ENCODE measurements at regions not wholly inside any gene's neighbourhood (a gene's known extent, or its start where the extent isn't known, plus 50 kb on each side); places are given as distances from the start of the nearest gene placed in this dataset.
"Not testable (repeated sequence)": the region's sequence is repeated elsewhere in the genome, so short reads cannot be mapped to it uniquely, and the experiment has no call there.

DNA sequence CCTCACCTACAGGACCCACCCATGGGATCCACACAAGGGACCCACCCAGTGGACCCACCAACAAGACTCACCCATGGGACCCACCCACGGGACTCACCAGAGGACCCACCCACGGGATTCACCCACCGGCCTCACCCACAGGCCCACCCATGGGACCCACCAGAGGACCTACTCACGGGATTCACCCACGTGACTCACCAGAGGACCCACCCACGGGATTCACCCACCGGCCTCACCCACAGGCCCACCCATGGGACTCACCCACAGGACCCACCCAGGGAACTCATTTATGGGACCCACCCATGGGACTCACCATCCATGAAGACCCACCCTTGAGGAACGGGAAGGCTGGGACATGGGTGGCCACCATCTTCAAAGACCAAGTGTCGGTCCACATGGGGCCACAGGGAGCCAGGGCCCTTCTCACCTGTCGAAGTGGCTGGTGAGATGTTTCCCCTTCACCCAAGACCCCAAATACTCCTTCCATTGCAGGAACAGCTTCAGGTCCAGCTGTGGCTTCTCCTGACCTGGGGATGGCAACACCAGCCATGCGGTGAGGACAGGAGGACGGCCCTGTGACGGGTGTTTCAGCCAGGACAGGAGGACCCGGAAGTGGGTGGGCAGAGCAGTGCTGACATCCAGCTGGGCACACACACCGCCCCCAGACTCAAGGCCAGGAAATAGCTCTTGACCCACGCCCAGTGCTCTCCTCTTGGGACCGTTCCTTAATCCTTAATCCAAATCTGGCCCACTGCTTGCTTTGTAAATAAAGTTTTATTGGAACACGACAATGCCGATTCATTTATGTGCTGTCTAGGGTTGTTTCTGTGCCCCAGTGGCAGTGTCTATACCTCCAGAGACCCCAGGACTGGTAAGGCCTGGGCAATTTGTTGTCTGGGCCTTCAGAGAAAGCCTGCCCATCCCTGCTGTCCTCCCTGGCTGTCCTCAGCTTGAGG is 1005.1 kb downstream of the BRD1 start:
- no peak for DNase-seq

DNA sequence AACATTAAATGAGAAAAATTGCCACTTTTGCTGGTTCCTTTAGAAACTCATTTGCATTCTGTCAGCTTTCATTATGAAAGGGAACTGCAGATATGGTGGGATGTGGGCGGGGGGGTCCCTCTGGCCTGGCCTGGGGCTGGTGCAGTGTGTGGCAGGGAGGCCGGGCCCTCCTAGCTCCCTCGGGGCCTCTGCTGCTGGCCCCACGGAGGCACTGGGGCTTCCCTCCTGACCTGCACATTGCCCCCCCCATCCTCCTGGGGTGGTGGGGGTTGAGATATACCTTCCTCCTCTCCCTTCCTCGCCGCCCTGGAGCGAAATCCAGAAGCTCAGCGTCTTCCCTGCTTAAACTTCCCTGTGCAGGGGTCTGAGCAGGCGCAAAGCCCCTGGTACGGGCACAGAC is 1005.9 kb downstream of the BRD1 start:
- DNase-seq, result no peak

DNA sequence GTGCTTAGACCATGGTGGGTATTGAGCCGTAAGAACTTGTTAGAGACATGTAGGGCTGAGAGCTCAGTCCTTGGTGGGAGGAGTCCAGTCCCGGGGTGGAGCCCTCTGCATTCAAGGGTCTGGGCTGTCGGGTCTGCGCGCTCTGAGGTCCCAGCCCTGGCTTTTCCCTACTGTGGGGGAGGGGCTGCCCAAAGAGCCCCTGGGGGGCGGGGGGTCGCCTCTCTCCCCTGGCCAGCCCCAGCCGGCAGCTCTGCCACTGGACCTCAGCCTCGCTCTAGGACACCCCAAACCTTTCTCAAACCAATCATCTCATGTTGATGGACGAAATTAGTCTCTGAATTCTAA is 1006.4 kb downstream of the BRD1 start:
- no peak for DNase-seq

DNA sequence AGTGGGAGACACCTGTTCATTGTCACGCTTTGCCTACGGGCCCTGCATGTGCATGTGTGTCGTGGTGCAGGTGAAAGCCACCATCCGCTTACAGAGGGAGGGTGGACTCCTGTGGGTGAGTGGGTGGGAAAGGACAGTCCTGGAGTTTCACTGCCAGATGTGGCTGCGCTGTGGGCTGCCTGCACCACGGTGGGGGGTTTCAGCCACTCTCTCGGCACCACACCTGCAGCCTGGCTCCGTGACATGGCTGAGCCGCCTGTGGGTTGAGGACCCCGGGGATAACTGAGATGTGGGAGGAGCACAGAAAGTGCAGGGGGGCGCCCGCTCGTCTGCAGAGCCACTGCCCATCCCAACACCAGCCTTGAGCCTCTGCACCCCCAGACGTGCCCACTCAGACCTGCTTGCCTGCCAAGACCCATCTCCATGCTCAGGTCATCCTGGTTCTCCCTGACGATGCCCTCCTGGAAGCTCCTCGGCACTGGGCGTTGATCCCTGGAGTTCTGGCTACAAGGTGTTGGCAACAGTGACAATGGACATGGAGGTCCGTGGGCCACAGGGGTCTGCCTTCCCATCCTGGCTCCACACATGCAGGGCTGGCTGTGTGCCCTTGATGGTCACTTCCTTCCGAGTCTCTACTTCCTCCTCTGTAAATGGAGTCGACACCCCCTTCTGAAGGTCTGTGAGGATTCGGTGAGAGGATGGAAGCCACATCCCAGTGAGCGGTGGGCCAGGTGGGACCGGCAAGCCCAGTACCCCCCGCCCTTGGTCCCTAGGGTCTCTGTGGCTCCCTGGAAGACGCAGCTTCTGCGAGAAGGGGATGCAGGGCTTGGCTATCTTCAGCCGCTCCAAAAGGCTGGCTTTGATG is 1007.0 kb downstream of the BRD1 start:
- no peak for DNase-seq

DNA sequence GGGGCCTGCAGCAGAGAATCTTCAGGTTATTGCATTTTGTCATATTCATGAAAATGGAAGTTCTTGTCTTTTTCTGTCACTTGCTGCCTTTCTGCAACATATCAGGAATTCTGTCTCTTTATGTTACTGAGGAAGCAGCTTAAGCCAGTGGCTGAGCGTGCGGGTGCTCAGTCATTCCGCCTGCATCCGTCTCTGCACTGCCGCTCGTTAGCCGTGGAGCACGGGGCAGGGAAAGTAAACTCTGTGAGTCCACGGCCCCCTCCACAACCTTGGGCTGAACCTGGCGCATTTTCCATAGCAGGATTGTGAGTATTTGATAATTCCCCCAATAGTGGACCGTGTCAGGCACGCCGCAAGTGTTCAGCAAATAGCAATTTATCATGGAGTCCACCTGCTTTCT is 1007.7 kb downstream of the BRD1 start:
- DNase-seq, result no peak

DNA sequence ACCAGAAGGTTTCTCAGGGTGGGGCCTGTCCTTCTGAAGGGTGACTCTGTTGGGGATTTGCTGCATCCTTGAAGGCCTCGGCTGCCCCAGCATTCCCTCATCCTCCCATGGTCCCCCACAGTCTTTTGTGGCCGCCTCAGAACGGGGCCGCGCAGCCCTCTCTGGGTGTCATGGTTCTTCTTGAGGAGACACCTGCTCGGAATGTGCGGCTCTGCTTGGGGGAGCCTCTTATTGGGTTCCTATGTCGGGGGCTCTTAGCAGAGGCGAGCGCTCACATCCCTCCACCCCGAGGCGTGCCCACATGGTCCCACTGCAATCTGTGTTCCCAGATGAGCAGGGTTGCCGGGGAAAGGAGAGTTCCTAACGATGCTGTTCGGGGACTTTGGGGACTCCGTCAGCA is 1008.4 kb downstream of the BRD1 start:
- DNase-seq, result no peak

DNA sequence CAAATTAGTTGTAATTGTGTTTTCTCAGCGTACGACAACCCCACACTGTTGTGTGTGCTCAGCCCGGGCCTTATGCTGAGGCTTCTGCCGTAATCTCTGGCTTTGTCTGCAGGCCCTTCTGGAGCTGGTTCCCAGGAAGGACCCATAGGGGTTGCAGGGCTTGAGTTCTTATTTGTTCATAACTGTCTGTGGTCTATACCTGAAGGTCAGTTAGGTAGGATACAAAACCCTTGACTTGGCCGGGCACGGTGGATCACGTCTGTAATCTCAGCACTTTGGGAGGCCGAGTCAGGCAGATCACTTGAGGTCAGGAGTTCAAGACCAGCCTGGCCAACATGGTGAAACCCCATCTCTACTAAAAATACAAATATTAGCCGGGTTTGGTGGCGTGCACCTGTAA is 1010.2 kb downstream of the BRD1 start:
- DNase-seq, result not testable (repeated sequence)

DNA sequence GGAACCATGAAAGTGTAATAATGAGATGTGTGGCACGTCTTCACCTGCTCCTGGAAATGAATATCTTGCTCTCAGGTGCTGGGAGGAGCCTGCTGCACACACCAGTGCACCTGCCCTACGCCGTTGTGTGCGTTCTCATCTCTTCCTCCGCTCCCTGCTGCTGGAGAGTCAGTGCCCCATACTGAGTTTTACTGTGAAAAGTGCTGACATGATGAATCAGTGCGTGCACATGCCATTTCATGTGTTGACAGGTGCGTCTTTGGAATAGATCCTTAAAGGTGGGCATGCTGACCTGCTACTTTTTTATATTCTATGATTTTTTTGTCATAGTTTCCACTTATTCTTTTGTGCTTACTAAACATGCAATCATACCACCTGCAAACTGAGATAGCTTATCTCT is 1015.8 kb downstream of the BRD1 start:
- DNase-seq, result no peak

DNA sequence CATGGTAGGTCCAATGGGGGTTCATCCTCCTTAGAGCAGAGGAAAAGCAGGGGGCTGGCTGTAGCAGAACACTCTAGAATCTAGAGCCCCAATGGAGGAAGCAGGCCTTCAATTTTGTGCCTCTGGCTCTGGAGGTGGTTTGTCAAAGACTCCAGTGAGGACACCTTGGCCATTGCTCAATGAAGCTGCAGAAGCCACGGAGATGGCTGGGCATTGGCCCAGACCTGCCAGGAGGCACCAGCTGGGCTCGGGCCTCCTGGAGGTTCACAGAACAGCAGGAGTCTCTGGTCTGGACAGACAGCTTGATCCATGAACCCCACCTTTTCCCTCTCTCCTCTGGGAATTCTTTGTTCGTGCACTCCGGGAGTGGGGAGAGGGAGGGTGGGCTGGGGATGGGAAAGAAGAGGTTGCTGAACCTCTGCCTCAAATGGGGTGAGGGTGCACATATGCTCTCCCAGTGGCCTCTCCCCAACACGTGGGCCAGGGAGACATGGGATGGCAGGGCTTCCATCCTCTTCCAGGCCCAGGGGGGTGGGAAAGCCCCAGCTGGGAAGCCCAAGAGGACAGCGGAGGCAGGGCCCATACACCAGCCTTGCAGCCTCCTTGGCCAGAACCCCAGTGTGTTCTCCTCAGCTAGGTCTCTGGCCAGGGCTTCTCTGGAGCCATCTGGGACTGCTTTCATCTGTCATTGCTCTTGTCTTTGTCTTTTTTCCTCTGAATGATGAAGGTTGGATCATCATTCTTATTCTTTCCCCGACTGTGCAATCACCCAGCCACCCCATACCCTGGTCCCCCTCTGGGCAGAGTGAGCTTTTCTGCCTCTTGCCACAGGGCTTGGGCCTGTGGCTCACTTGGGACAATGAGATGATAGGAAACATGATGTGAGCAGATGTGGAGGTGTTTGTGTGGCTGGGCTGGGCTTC is 1019.4 kb downstream of the BRD1 start:
- DNase-seq, result no peak

DNA sequence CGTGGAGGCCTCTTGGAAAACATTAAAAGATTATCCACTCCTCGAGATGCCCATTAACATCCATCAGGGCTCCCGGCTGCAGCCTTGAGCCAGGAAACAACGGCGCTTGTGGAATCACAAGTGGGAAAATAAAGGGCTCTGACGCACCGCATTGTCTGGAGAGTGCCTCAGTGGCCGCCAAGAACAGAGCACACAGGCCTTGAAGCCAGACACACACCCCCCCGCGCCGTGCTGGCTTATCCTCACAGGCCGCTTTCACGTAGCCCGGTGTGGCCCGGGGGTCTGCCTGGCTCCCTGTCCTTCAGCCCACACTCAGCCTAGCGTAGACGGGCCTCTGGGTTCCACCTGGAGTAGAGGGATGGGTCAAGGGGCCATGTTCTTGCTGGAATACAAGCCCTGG is 1020.5 kb downstream of the BRD1 start:
- no peak for DNase-seq

DNA sequence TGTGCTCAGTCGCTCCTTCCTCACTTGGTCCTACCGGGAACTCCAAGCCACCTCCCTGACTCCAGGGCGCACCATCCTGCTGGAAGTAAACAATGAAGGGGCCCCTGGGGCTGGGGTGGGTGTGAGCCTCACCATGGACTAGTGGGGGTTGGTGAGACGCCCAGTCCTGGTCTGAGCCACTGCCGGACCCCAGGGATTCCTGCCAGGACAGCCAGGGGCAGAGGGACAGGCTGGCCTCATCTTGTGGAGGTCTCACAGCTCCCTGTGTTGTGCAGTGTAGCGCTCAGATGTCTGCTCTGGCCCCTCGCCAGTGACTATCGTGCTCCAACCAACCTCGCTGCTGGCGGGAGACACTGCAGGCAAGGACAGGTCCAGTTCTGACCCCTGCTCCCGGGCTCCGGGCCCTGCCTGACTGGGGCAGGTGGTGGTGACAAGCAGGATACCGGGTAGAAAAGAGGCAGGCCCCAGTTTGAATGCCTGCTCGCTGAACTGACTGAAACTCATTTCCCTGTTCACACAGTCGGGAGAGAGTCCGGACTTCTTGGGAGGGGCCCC is 1021.4 kb downstream of the BRD1 start:
- peak; percentile 9 for DNase-seq

DNA sequence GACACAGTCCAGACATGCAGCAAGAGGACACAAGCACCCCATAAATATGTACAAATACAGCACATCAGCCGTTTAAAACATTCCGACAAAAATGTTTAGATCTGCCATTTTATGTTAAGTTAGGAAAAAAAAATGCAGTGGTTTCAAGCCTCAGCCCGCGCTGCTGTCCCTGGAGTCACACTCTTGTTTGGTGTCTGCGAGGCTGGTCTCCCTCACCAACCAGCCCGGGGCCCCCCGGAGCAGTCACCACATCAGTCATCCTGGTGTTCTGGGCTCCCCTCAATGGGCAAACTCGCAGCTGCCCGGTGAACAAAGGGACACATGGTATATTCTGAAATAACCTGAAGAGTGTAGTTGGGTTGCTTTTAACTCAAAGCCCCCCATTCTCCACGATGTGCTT is 1022.2 kb downstream of the BRD1 start:
- DNase-seq, result no peak

DNA sequence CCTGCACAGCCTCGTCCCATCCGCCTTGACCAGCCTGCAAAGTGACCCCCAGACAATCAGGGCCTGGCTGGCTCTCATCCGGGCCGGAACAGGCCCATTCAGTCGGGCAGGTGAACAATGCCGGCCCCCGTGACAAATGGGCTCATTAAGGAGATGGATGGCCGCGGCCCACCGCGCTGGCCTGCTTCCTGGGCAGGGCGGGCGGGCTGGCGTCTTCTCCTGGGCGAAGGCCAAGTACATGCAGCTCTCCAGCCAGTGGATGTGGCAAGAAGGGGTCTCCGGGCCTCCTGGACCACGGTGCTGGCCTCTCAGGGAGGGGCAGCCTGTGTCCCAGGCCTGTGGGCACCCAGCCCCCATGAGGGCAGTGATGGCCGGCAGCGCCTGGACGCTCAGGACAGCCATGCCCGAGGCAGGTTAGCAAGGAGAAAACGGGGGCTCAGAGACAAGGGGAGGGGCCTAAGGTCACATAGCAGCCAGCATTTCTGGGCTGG is 1022.8 kb downstream of the BRD1 start:
- no peak for DNase-seq

DNA sequence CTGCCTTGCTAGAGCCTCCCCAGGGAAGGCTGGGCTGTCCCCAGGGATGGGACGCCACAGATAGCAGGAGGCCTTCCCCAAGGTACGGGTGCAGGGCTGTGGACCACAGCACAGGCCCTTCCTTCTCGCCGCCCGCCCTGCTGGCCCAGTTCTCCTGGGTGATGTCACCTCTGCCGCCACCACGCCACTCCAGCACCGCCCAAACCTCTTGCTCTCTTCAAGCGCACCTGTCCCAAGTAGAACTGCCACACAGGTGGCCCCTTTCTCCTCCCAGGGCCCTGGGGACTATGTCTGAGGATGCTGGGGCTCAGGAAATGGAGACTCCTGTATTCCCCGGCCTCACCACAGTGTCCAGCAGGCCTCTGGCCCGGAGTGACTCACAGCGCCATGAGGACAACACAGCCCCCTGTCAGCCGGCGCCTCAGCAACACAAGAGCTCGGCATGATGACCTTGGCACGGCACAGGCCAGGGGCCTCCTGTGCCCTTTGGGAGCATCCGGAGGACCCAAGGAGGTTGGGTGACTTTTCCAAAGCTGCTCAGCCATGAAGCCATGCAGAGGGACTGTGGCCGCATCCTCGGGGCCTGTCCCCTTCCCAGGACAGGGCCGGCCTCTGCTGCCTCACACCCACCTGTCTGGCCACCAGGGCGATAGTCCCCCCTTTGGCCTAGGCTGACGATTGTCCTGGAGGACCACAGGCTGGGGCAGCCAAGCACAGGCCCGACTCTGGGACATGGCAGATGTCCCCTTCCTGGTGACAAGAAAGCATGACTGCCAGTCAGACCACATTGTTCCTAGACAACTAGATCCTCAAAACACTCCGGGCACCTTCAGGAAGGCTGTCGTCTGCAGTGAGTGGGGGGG is 1023.5 kb downstream of the BRD1 start:
- no peak for DNase-seq

DNA sequence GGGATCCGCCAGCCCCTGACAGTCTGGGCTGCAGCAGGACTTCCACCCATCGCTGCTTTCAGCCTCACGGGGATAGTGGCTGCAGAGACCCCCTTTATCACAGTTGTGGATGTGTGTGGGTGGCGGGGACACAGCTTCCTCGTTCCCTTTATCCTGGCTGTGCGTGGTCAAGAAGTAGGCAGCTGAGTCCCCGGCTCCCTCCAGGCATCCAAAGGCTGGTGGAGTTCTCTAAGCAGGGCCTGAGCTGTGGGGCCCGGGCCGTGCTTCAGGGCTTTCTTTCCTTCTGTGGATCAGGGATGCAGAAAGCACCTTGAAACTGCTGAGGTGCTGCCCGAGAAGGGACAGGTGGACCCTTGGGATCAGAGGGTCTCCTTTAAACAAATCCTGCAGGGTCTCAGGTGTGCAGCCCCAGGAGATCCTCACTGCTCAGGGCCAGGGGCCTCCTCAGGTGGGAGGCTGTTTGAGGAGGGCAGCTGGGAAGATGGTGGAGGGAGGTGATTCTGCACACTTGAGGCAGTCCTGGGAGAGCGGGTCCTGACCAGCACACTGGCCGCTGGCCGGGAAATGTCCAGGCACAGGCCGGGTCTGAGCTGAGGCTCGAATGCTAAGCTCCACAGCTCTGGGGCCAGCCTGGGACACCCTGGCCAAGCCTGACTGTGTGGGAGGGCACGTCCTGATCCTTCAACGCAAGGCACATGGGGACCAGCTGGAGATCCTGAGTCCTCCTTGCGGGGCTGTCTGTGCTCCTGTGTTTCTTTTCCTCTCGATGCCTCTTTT is 1024.3 kb downstream of the BRD1 start:
- DNase-seq, result no peak

DNA sequence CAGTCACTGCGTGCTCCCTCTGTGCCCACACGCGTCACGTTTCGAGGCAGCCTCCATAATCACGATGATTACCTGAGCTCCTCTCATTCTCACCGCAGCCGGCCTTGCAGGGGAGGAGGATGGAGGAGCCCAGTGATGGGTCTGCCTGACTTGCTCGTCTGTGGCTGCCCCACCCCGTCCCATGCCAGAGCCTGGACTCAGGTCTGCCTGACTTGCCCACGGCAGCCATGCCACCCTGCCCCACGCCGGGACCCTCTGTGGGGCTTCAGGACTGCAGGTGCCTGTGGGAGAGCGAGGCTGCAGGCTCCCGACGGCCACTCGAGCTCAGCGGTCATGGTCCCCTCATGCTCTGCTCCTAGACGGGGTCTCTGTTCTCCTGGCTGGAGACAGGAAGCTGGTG is 1025.1 kb downstream of the BRD1 start:
- no peak for DNase-seq

DNA sequence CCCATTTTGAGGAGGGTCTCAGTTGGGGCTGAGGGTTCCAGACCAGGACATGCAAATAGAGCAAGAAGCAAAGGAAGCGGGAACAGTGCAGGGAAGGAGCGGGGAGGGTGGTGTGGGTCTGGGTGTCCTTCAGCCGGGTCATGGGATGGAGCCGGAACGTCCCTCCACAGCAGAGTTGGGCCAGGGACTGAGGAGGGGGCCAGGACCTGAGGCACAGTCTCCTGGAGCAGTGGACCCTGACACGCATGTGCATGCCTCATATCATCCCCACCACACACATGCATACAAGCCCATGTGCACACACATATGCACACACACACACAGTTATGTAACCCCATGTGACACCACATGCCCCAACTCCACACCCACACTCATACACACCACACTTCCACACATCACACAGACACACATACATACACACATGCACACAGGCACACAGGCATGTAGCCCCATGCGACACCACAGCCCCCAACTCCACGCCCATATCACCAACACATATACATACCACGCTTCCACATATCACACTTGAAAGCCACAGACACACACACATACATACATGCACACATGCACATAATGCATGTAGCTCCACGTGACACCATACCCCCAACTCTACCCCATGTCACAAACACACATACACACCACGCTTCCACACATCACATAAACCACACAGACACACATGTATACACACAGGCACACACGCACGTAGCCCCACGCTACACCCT is 1026.6 kb downstream of the BRD1 start:
- DNase-seq, result no peak

DNA sequence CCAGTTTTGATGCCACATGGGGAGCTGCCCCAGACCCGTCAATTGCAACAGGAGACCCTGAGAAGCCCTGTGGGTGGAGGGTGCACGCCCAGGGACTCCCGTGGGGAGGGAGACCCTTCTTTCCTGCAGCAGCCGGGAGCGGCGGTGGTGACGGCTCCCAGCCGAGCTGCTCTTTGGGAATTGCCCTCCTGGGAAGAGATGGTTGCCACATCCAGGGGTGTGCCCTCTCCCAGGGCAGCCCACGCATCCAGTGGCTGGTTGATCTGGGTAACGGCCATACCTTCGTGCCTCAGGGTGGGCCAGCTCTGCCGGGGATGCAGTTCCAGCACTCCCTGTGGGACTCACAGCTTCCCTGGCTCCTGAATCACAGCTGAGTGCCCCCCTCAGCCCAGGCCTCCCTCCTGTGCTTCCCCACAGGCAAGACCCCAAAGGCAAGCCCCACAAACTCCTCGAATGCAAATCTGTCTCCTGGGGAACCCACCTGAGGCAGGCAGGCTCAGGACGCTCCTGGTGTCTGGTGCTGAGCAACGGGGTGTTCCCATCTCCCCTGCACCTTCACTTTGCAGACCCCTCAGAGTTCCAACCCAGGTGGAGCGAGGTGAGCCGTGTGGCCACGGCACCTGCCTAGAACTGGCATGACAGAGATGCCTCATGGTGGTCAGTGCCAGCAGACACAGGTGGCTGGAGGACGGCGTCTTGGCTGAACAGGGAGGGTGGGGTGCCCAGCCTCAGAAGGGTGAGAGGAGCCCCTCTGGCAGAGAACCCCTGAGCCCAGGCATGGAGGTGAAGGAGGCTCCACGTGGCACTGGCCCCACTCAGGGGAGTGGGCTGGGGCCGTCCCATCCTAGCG is 1027.4 kb downstream of the BRD1 start:
- no peak for DNase-seq
